Transverse colon (tissue), 4 donors: ENCODE measurements at regions not wholly inside any gene's neighbourhood (a gene's known extent, or its start where the extent isn't known, plus 50 kb on each side); places are given as distances from the start of the nearest gene placed in this dataset.

ENCODE experiments used
- CTCF ChIP-seq, 5 experiments: fragments of 200-600 bp in 3 of 5; fragments of 450-650 bp in 2 of 5; sonication (generic) in 3 of 5; IDR thresholded peaks; 1 replicate in 2 of 5; 2 replicates in 3 of 5; pipeline ENCODE4 v1.5.1; 2016 to 2017; ENCODE audit warnings: antibody characterized with exemption in 5 of 5, inconsistent platforms in 3 of 5, mild to moderate bottlenecking in 2 of 5, moderate library complexity in 1 of 5
- EP300 ChIP-seq: sonication (generic); formaldehyde crosslinking; IDR thresholded peaks from one replicate; pipeline ENCODE4 v1.6.1; 2017; ENCODE audit warnings: antibody characterized with exemption, low read depth
- POLR2A ChIP-seq: fragments of 450-650 bp; IDR thresholded peaks from one replicate; pipeline ENCODE4 v1.6.1; 2016; ENCODE audit warnings: antibody characterized with exemption, mild to moderate bottlenecking, moderate library complexity
- POLR2AphosphoS5 ChIP-seq, 3 donors: sonication (generic); formaldehyde crosslinking; IDR thresholded peaks; one replicate each; pipeline ENCODE4 v1.6.1; 2016; ENCODE audit warnings: antibody characterized with exemption in 3 of 3

- TF ChIP-seq CTCF (IDR thresholded peaks at IDR 0.05) (no peak), POLR2A (no peak), POLR2AphosphoS5 (IDR thresholded peaks at IDR 0.05) (no peak), EP300 (no peak)
These were observed 228.7 kb downstream of the BCAS1 start for GRCh38 chr20:53841741-53842140.
